ENCODE measurements at regions not wholly inside any gene's neighbourhood (a gene's known extent, or its start where the extent isn't known, plus 50 kb on each side); places are given as distances from the start of the nearest gene placed in this dataset.
A peak's percentile ranks its signal among the peaks of the same experiment; 100 is the strongest.
"Not testable (repeated sequence)": the region's sequence is repeated elsewhere in the genome, so short reads cannot be mapped to it uniquely, and the experiment has no call there.

GRCh38 chr6:84353459-84354423 is 126.3 kb upstream of the CEP162 start:
- no peak for DNase-seq (ENCODE audit: low read depth)

- no peak for DNase-seq (ENCODE audit: low read depth)
Observed at GRCh38 chr6:84350397-84350796, 123.0 kb upstream of the CEP162 start.

- DNase-seq (ENCODE audit: low read depth), result no peak
Observed at GRCh38 chr6:84349542-84349941, 122.1 kb upstream of the CEP162 start.

- no peak for DNase-seq (ENCODE audit: low read depth)
Observed at GRCh38 chr6:84348801-84349200, 121.4 kb upstream of the CEP162 start.

- no peak for DNase-seq (ENCODE audit: low read depth)
Observed at GRCh38 chr6:84346372-84346771, 118.9 kb upstream of the CEP162 start.

GRCh38 chr6:84344005-84344404 is 116.6 kb upstream of the CEP162 start:
- no peak for DNase-seq (ENCODE audit: low read depth)

GRCh38 chr6:84340422-84340821 is 113.0 kb upstream of the CEP162 start:
- no peak for DNase-seq (ENCODE audit: low read depth)

GRCh38 chr6:84333842-84334241 is 106.4 kb upstream of the CEP162 start:
- DNase-seq (ENCODE audit: low read depth), result no peak

- peak; percentile 6 for DNase-seq (ENCODE audit: low read depth)
Observed at GRCh38 chr6:84332139-84333034, 104.9 kb upstream of the CEP162 start.

- DNase-seq (ENCODE audit: low read depth), result no peak
Observed at GRCh38 chr6:84330325-84330724, 102.9 kb upstream of the CEP162 start.

- no peak for DNase-seq (ENCODE audit: low read depth)
Observed at GRCh38 chr6:84329516-84329915, 102.1 kb upstream of the CEP162 start.

GRCh38 chr6:84329077-84329476 is 101.6 kb upstream of the CEP162 start:
- DNase-seq (ENCODE audit: low read depth), result no peak

- DNase-seq (ENCODE audit: low read depth), result no peak
Observed at GRCh38 chr6:84317463-84317862, 90.0 kb upstream of the CEP162 start.

GRCh38 chr6:84314377-84314898 is 87.0 kb upstream of the CEP162 start:
- no peak for DNase-seq (ENCODE audit: low read depth)

- DNase-seq (ENCODE audit: low read depth), result no peak
Observed at GRCh38 chr6:84309336-84309735, 81.9 kb upstream of the CEP162 start.

GRCh38 chr6:84304881-84305280 is 77.4 kb upstream of the CEP162 start:
- no peak for DNase-seq (ENCODE audit: low read depth)

- DNase-seq (ENCODE audit: low read depth), result not testable (repeated sequence)
Observed at GRCh38 chr6:84291033-84291432, 63.6 kb upstream of the CEP162 start.

- peak; percentile 35 for DNase-seq (ENCODE audit: low read depth)
Observed at GRCh38 chr6:84284428-84285049, 57.1 kb upstream of the CEP162 start.

- DNase-seq (ENCODE audit: low read depth), result no peak
Observed at GRCh38 chr6:84282550-84282949, 55.1 kb upstream of the CEP162 start.

GRCh38 chr6:84280639-84281038 is 53.2 kb upstream of the CEP162 start:
- no peak for DNase-seq (ENCODE audit: low read depth)

GRCh38 chr6:84280030-84280429 is 52.6 kb upstream of the CEP162 start:
- peak; percentile 5 for DNase-seq (ENCODE audit: low read depth)

Measured in iris pigment epithelial cell (primary cell).